Tibial nerve (tissue), 3 donors: ENCODE measurements at regions not wholly inside any gene's neighbourhood (a gene's known extent, or its start where the extent isn't known, plus 50 kb on each side); places are given as distances from the start of the nearest gene placed in this dataset.

ENCODE experiments used
- CTCF ChIP-seq, 5 experiments: fragments of 200-600 bp in 3 of 5; fragments of 450-650 bp in 2 of 5; sonication (generic) in 3 of 5; IDR thresholded peaks; one replicate each; pipeline ENCODE4 v1.5.1; 2016 to 2019; ENCODE audit warnings: antibody characterized with exemption in 5 of 5, mild to moderate bottlenecking in 3 of 5, moderate library complexity in 2 of 5
- POLR2A ChIP-seq, 2 donors: fragments of 450-650 bp; IDR thresholded peaks; one replicate each; pipeline ENCODE4 v1.6.1; 2017; ENCODE audit warnings: antibody characterized with exemption in 2 of 2, mild to moderate bottlenecking in 2 of 2, moderate library complexity in 2 of 2

GRCh38 chr2:10981941-10982431, 70.3 kb downstream of the KCNF1 start:
- no peak for TF ChIP-seq CTCF (IDR thresholded peaks at IDR 0.05)
- TF ChIP-seq POLR2A (IDR thresholded peaks at IDR 0.05): no peak
